ENCODE measurements at regions not wholly inside any gene's neighbourhood (a gene's known extent, or its start where the extent isn't known, plus 50 kb on each side); places are given as distances from the start of the nearest gene placed in this dataset.

- no peak for TF ChIP-seq POLR2A (IDR thresholded peaks at IDR 0.05; ENCODE audit: low read length)
- no peak for TF ChIP-seq GATA1 (IDR thresholded peaks at IDR 0.05; ENCODE audit: low read depth, low read length)
Measured at GRCh38 chr16:82370282-82370681, 200.3 kb upstream of the MPHOSPH6 start.

Measured in erythroblast (primary cell).